GM11168 (cell line): ENCODE measurements at regions not wholly inside any gene's neighbourhood (a gene's known extent, or its start where the extent isn't known, plus 50 kb on each side); places are given as distances from the start of the nearest gene placed in this dataset.

ENCODE experiments used
- in situ Hi-C: fragments of 300-500 bp; cut with MboI; formaldehyde crosslinking; loops from one replicate; pipeline ENCODE4 v1.12.0; 2022; ENCODE audit warnings: low sequenced_read_pairs; ENCODE audit not compliant: unreplicated experiment

- in situ Hi-C loops, result no loop called here
These were observed 121.9 kb upstream of the CDH13 start for GRCh38 chr16:82504836-82505235.

- in situ Hi-C loops, result no loop called here
These were observed 127.5 kb upstream of the CDH13 start for GRCh38 chr16:82499302-82499701.

- in situ Hi-C loops, result no loop called here
These were observed 129.6 kb upstream of the CDH13 start for GRCh38 chr16:82497139-82497538.

- in situ Hi-C loops, result no loop called here
These were observed 138.3 kb upstream of the CDH13 start for GRCh38 chr16:82488460-82488859.

GRCh38 chr16:82481455-82481854, 145.3 kb upstream of the CDH13 start:
- in situ Hi-C loops, result no loop called here

- in situ Hi-C loops, result no loop called here
These were observed 150.0 kb upstream of the CDH13 start for GRCh38 chr16:82476786-82477185.

GRCh38 chr16:82470620-82471152, 156.1 kb upstream of the CDH13 start:
- in situ Hi-C loops, result no loop called here

GRCh38 chr16:82470016-82470415, 156.8 kb upstream of the CDH13 start:
- in situ Hi-C loops, result no loop called here

- in situ Hi-C loops, result no loop called here
These were observed 162.6 kb upstream of the CDH13 start for GRCh38 chr16:82464187-82464586.

- in situ Hi-C loops, result no loop called here
These were observed 166.0 kb upstream of the CDH13 start for GRCh38 chr16:82460766-82461165.

GRCh38 chr16:82459580-82460256, 167.1 kb upstream of the CDH13 start:
- in situ Hi-C loops, result loop anchor here (10.0 kb wide), 1 partner anchor 195 kb away; no protein-coding TSS in a partner anchor

- in situ Hi-C loops, result loop anchor here (10.0 kb wide), 1 partner anchor 192 kb away; no protein-coding TSS in a partner anchor
These were observed 170.1 kb upstream of the CDH13 start for GRCh38 chr16:82456683-82457082.

- in situ Hi-C loops, result loop anchor here (10.0 kb wide), 1 partner anchor 190 kb away; no protein-coding TSS in a partner anchor
These were observed 172.2 kb upstream of the CDH13 start for GRCh38 chr16:82454566-82454965.

GRCh38 chr16:82454152-82454551, 172.6 kb upstream of the CDH13 start:
- in situ Hi-C loops, result loop anchor here (10.0 kb wide), 1 partner anchor 189 kb away; no protein-coding TSS in a partner anchor

- in situ Hi-C loops, result loop anchor here (10.0 kb wide), 1 partner anchor 187 kb away; no protein-coding TSS in a partner anchor
These were observed 174.6 kb upstream of the CDH13 start for GRCh38 chr16:82452004-82452756.

GRCh38 chr16:82451449-82451848, 175.3 kb upstream of the CDH13 start:
- in situ Hi-C loops, result loop anchor here (10.0 kb wide), 1 partner anchor 187 kb away; no protein-coding TSS in a partner anchor

GRCh38 chr16:82440336-82440735, 186.4 kb upstream of the CDH13 start:
- in situ Hi-C loops, result no loop called here

- in situ Hi-C loops, result no loop called here
These were observed 187.0 kb upstream of the CDH13 start for GRCh38 chr16:82439678-82440293.

- in situ Hi-C loops, result no loop called here
These were observed 193.7 kb upstream of the CDH13 start for GRCh38 chr16:82433042-82433441.

GRCh38 chr16:82432261-82432660, 194.5 kb upstream of the CDH13 start:
- in situ Hi-C loops, result no loop called here

- in situ Hi-C loops, result no loop called here
These were observed 201.1 kb upstream of the CDH13 start for GRCh38 chr16:82425661-82426060.
